B cell (primary cell): ENCODE measurements at regions not wholly inside any gene's neighbourhood (a gene's known extent, or its start where the extent isn't known, plus 50 kb on each side); places are given as distances from the start of the nearest gene placed in this dataset.

Source experiments
- EZH2 ChIP-seq: IDR thresholded peaks from 2 replicates; pipeline ENCODE4 v1.6.1; 2012; ENCODE audit warnings: borderline replicate concordance, low read depth, mild to moderate bottlenecking, moderate library complexity, low read length; ENCODE audit not compliant: insufficient read depth, poor library complexity, severe bottlenecking
- TF ChIP-seq, protein P1 (sequence below): fragments of 200-600 bp; IDR thresholded peaks from one replicate; pipeline ENCODE4 v1.8.0; 2022; ENCODE audit warnings: antibody characterized with exemption, mild to moderate bottlenecking

- TF ChIP-seq, protein P1, sequence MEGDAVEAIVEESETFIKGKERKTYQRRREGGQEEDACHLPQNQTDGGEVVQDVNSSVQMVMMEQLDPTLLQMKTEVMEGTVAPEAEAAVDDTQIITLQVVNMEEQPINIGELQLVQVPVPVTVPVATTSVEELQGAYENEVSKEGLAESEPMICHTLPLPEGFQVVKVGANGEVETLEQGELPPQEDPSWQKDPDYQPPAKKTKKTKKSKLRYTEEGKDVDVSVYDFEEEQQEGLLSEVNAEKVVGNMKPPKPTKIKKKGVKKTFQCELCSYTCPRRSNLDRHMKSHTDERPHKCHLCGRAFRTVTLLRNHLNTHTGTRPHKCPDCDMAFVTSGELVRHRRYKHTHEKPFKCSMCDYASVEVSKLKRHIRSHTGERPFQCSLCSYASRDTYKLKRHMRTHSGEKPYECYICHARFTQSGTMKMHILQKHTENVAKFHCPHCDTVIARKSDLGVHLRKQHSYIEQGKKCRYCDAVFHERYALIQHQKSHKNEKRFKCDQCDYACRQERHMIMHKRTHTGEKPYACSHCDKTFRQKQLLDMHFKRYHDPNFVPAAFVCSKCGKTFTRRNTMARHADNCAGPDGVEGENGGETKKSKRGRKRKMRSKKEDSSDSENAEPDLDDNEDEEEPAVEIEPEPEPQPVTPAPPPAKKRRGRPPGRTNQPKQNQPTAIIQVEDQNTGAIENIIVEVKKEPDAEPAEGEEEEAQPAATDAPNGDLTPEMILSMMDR = no peak
- no peak for TF ChIP-seq EZH2
Measured at GRCh38 chr3:87810452-87811016, 248.3 kb downstream of the CGGBP1 start.
